MCF 10A (cell line): ENCODE measurements at regions not wholly inside any gene's neighbourhood (a gene's known extent, or its start where the extent isn't known, plus 50 kb on each side); places are given as distances from the start of the nearest gene placed in this dataset.

Experiments
- BruUV-seq: library from RNA; stranded (reverse); fragments of 400-500 nt; replicated peaks from 2 replicates; lab custom pipeline; 2021; lab: Mats Ljungman, UMichigan
- CTCF ChIA-PET: fragments of 300-600 bp; sonication (Branson Sonifier 250); formaldehyde crosslinking; extraction: SDS; loops from one replicate; lab custom pipeline; 2021; ENCODE audit warnings: antibody characterized with exemption, inconsistent platforms; lab: Yijun Ruan, JAX
- POLR2A ChIA-PET: fragments of 300-600, 350-650 bp; sonication (Branson Sonifier 250); formaldehyde crosslinking; extraction: SDS; loops from one replicate; lab custom pipeline; 2020; ENCODE audit warnings: antibody characterized with exemption, inconsistent platforms; lab: Yijun Ruan, JAX
- DNase-seq: peaks from one replicate; pipeline ENCODE4 v3.0.0-alpha.2; 2018; ENCODE audit not compliant: unreplicated experiment
- H3K27ac Mint-ChIP-seq: one replicate; pipeline ENCODE4 v1.8.0; 2022; ENCODE audit warnings: mild to moderate bottlenecking, low read depth, mixed read lengths; ENCODE audit not compliant: unreplicated experiment
- H3K27me3 Mint-ChIP-seq: one replicate; pipeline ENCODE4 v1.8.0; 2022; ENCODE audit warnings: mixed read lengths; ENCODE audit not compliant: insufficient read depth, unreplicated experiment
- H3K36me3 Mint-ChIP-seq: one replicate; pipeline ENCODE4 v1.8.0; 2022; ENCODE audit warnings: mild to moderate bottlenecking, moderate library complexity, mixed read lengths; ENCODE audit not compliant: insufficient read depth, unreplicated experiment
- H3K4me1 Mint-ChIP-seq: one replicate; pipeline ENCODE4 v1.8.0; 2022; ENCODE audit warnings: mixed read lengths; ENCODE audit not compliant: insufficient read depth, unreplicated experiment
- H3K4me3 Mint-ChIP-seq: one replicate; pipeline ENCODE4 v1.8.0; 2022; ENCODE audit warnings: mild to moderate bottlenecking, moderate library complexity, mixed read lengths; ENCODE audit not compliant: unreplicated experiment
- H3K9me3 Mint-ChIP-seq: one replicate; pipeline ENCODE4 v1.8.0; 2022; ENCODE audit warnings: mixed read lengths; ENCODE audit not compliant: unreplicated experiment
- CTCF ChIP-seq: fragments of 200-600 bp; IDR thresholded peaks from one replicate; pipeline ENCODE4 v1.8.0; 2022; ENCODE audit warnings: antibody characterized with exemption, mild to moderate bottlenecking; ENCODE audit not compliant: unreplicated experiment
- intact Hi-C: fragments of 100-400 bp; cut with micrococcal nuclease; formaldehyde crosslinking; loops from 2 replicates; pipeline ENCODE4 v1.14.1; 2022

- Mint-ChIP-seq H3K36me3 (no peaks in the 10 kb centered on the region), H3K4me1 (no peaks in the 10 kb centered on the region), H3K27ac (no peak overlapping the region), H3K27me3 (no peaks in the 10 kb centered on the region), H3K4me3 (no peak overlapping the region), H3K9me3 (no peaks in the 10 kb centered on the region)
- intact Hi-C loops, result no loop called here
- no peak for TF ChIP-seq CTCF
- DNase-seq, result no peak
- POLR2A ChIA-PET, result no interaction called here
- CTCF ChIA-PET, result interaction anchor here (0.5 kb wide), 1 partner anchor 114 kb away, joined by 3 read pairs; no protein-coding TSS in a partner anchor
- BruUV-seq, result no TSS peak
Observed at GRCh38 chr14:103220134-103220981, 97.1 kb downstream of the TNFAIP2 start.

GRCh38 chr14:103220982-103221641 is 97.9 kb downstream of the TNFAIP2 start:
- no peak overlapping the region for H3K27ac Mint-ChIP-seq
- ChIA-PET CTCF (no interaction called here), POLR2A (no interaction called here)
- BruUV-seq, result no TSS peak
- intact Hi-C loops, result no loop called here
- H3K4me3 Mint-ChIP-seq, result no peak overlapping the region
- H3K27me3 Mint-ChIP-seq, result no peaks in the 10 kb centered on the region
- no peak for DNase-seq
- no peaks in the 10 kb centered on the region for H3K4me1 Mint-ChIP-seq
- no peaks in the 10 kb centered on the region for H3K9me3 Mint-ChIP-seq
- H3K36me3 Mint-ChIP-seq, result no peaks in the 10 kb centered on the region
- TF ChIP-seq CTCF, result no peak

GRCh38 chr14:103221781-103222358 is 98.6 kb downstream of the TNFAIP2 start:
- no TSS peak for BruUV-seq
- intact Hi-C loops, result no loop called here
- Mint-ChIP-seq H3K27ac (no peak overlapping the region), H3K4me3 (no peak overlapping the region), H3K4me1 (no peaks in the 10 kb centered on the region), H3K27me3 (no peaks in the 10 kb centered on the region), H3K36me3 (no peaks in the 10 kb centered on the region), H3K9me3 (no peaks in the 10 kb centered on the region)
- ChIA-PET POLR2A (no interaction called here), CTCF (no interaction called here)
- TF ChIP-seq CTCF, result no peak
- DNase-seq, result no peak

GRCh38 chr14:103223818-103224352 is 100.6 kb downstream of the TNFAIP2 start:
- no peaks in the 10 kb centered on the region for H3K27me3 Mint-ChIP-seq
- intact Hi-C loops, result no loop called here
- POLR2A ChIA-PET, result interaction anchor here (1.2 kb wide), 1 partner anchor 22 kb away, joined by 4 read pairs; no protein-coding TSS in a partner anchor

More at GRCh38 chr14:103223818-103224352, 100.6 kb downstream of the TNFAIP2 start:
- no peak overlapping the region for H3K27ac Mint-ChIP-seq
- CTCF ChIA-PET, result no interaction called here
- BruUV-seq, result no TSS peak
- H3K36me3 Mint-ChIP-seq, result no peaks in the 10 kb centered on the region
- no peak for TF ChIP-seq CTCF
- DNase-seq, result no peak
- no peaks in the 10 kb centered on the region for H3K9me3 Mint-ChIP-seq
- no peaks in the 10 kb centered on the region for H3K4me1 Mint-ChIP-seq
- H3K4me3 Mint-ChIP-seq, result no peak overlapping the region
